Panc1 (cell line): ENCODE measurements at regions not wholly inside any gene's neighbourhood (a gene's known extent, or its start where the extent isn't known, plus 50 kb on each side); places are given as distances from the start of the nearest gene placed in this dataset.

ENCODE experiments used
- CTCF ChIP-seq: fragments of 450-650 bp; IDR thresholded peaks from 2 replicates; pipeline ENCODE4 v1.5.1; 2017; ENCODE audit warnings: mild to moderate bottlenecking
- POLR2AphosphoS5 ChIP-seq: IDR thresholded peaks from 2 replicates; pipeline ENCODE4 v1.6.1; 2012; ENCODE audit warnings: mild to moderate bottlenecking, low read depth, low read length, moderate library complexity
- REST ChIP-seq, 2 experiments: IDR thresholded peaks; 2 replicates each; pipeline ENCODE4 v1.6.1; 2011 to 2012; ENCODE audit warnings: low read depth in 2 of 2, control low read depth in 1 of 2, low read length in 1 of 2, mild to moderate bottlenecking in 1 of 2, moderate library complexity in 1 of 2; ENCODE audit not compliant: insufficient read depth in 1 of 2
- SIN3A ChIP-seq: IDR thresholded peaks from 2 replicates; pipeline ENCODE4 v1.6.1; 2012; ENCODE audit warnings: low read depth, mild to moderate bottlenecking, low read length, moderate library complexity, borderline replicate concordance; ENCODE audit not compliant: insufficient read depth

- TF ChIP-seq CTCF, result no peak
- no peak for TF ChIP-seq POLR2AphosphoS5
- no peak for TF ChIP-seq SIN3A
- TF ChIP-seq REST (IDR thresholded peaks at IDR 0.05; ENCODE audit: insufficient read depth in 1 of 2, low read depth in 2 of 2, low read length in 1 of 2), result no peak
Observed at GRCh38 chr5:67693956-67694809, 497.6 kb upstream of the CD180 start.
